GM21576 (cell line): ENCODE measurements at regions not wholly inside any gene's neighbourhood (a gene's known extent, or its start where the extent isn't known, plus 50 kb on each side); places are given as distances from the start of the nearest gene placed in this dataset.

Experiments used
- ATAC-seq: cut with Tn5 transposase; IDR thresholded peaks from one replicate; pipeline ENCODE4 v1.9.1; 2021; ENCODE audit warnings: mild to moderate bottlenecking, moderate library complexity; ENCODE audit not compliant: unreplicated experiment

GRCh38 chr3:106719077-106719476, 658.2 kb upstream of the CCDC54 start:
- ATAC-seq: no peak

GRCh38 chr3:106719583-106719982, 657.7 kb upstream of the CCDC54 start:
- no peak for ATAC-seq

- no peak for ATAC-seq
Observed at GRCh38 chr3:106720510-106720909, 656.7 kb upstream of the CCDC54 start.

- no peak for ATAC-seq
Observed at GRCh38 chr3:106725566-106725965, 651.7 kb upstream of the CCDC54 start.

GRCh38 chr3:106728315-106729098, 648.7 kb upstream of the CCDC54 start:
- no peak for ATAC-seq

GRCh38 chr3:106729481-106729880, 647.8 kb upstream of the CCDC54 start:
- no peak for ATAC-seq

- no peak for ATAC-seq
Observed at GRCh38 chr3:106731230-106731629, 646.0 kb upstream of the CCDC54 start.

GRCh38 chr3:106734712-106735111, 642.5 kb upstream of the CCDC54 start:
- ATAC-seq: no peak

GRCh38 chr3:106737265-106737664, 640.0 kb upstream of the CCDC54 start:
- no peak for ATAC-seq

GRCh38 chr3:106740116-106740515, 637.1 kb upstream of the CCDC54 start:
- no peak for ATAC-seq

- ATAC-seq: no peak
Observed at GRCh38 chr3:106745344-106746168, 631.7 kb upstream of the CCDC54 start.

GRCh38 chr3:106746286-106746685, 631.0 kb upstream of the CCDC54 start:
- ATAC-seq: no peak

GRCh38 chr3:106748472-106749262, 628.6 kb upstream of the CCDC54 start:
- no peak for ATAC-seq

GRCh38 chr3:106750092-106750491, 627.1 kb upstream of the CCDC54 start:
- ATAC-seq: no peak

- ATAC-seq: no peak
Observed at GRCh38 chr3:106755336-106755735, 621.9 kb upstream of the CCDC54 start.

- ATAC-seq: no peak
Observed at GRCh38 chr3:106756901-106757300, 620.3 kb upstream of the CCDC54 start.

- no peak for ATAC-seq
Observed at GRCh38 chr3:106758459-106758858, 618.8 kb upstream of the CCDC54 start.

GRCh38 chr3:106759731-106760130, 617.5 kb upstream of the CCDC54 start:
- ATAC-seq: no peak

- ATAC-seq: no peak
Observed at GRCh38 chr3:106765342-106765741, 611.9 kb upstream of the CCDC54 start.

- ATAC-seq: no peak
Observed at GRCh38 chr3:106768941-106769480, 608.2 kb upstream of the CCDC54 start.

- no peak for ATAC-seq
Observed at GRCh38 chr3:106773795-106774194, 603.4 kb upstream of the CCDC54 start.
